Aorta (tissue), 5 donors: ENCODE measurements at regions not wholly inside any gene's neighbourhood (a gene's known extent, or its start where the extent isn't known, plus 50 kb on each side); places are given as distances from the start of the nearest gene placed in this dataset.
A peak's percentile ranks its signal among the peaks of the same experiment; 100 is the strongest.

ENCODE experiments used
- ATAC-seq: fragments of 200-7000 bp; cut with Tn5 transposase; one replicate; pipeline ENCODE4 v1.9.1; 2022; ENCODE audit warnings: moderate library complexity; ENCODE audit not compliant: low FRiP score
- DNase-seq, 2 donors: peaks; one replicate each; pipeline ENCODE4 v3.0.0-alpha.2; 2020
- H3K27ac ChIP-seq, 2 donors: one replicate each; pipeline ENCODE4 v1.5.1; 2013; ENCODE audit warnings: low read length in 2 of 2, mild to moderate bottlenecking in 2 of 2, moderate library complexity in 2 of 2, control low read depth in 1 of 2, inconsistent platforms in 1 of 2, low read depth in 1 of 2
- H3K27me3 ChIP-seq, 2 donors: one replicate each; pipeline ENCODE4 v1.6.1; 2013; ENCODE audit warnings: control low read depth in 1 of 2, low read length in 1 of 2, mild to moderate bottlenecking in 1 of 2, moderate library complexity in 1 of 2; ENCODE audit not compliant: insufficient read depth in 2 of 2, control insufficient read depth in 1 of 2
- H3K36me3 ChIP-seq, 2 donors: one replicate each; pipeline ENCODE4 v1.6.1; 2013; ENCODE audit warnings: control low read depth in 1 of 2, low read length in 1 of 2, mild to moderate bottlenecking in 1 of 2; ENCODE audit not compliant: insufficient read depth in 2 of 2, control insufficient read depth in 1 of 2
- H3K4me1 ChIP-seq, 2 donors: one replicate each; pipeline ENCODE4 v1.6.1; 2013; ENCODE audit warnings: low read length in 2 of 2, control low read depth in 1 of 2, mild to moderate bottlenecking in 1 of 2, moderate library complexity in 1 of 2; ENCODE audit not compliant: insufficient read depth in 2 of 2, control insufficient read depth in 1 of 2
- H3K4me3 ChIP-seq, 2 donors: one replicate each; pipeline ENCODE4 v1.5.1; 2013; ENCODE audit warnings: low read length in 2 of 2, control low read depth in 1 of 2, mild to moderate bottlenecking in 1 of 2
- H3K9me3 ChIP-seq: one replicate; pipeline ENCODE4 v1.6.1; 2013; ENCODE audit warnings: mild to moderate bottlenecking, low read length; ENCODE audit not compliant: control insufficient read depth
- WGBS, 2 donors: extraction: QIAGEN DNeasy Blood & Tissue Kit; methylation state at CpG; one replicate each; pipeline ENCODE4 v1.1.7; 2013; 5-methylcytosine and 5-hydroxymethylcytosine counted together
- intact Hi-C, 2 donors: fragments of 100-400 bp; cut with DNase I; formaldehyde crosslinking; loops; one replicate each; pipeline versions ENCODE4 v1.14.2 to v1.15.0; 2022
- donor health status: healthy with polysubstance abuse.
- donor health status: Bipolar disorder and iron deficiency.
- donor health status: DM: no; HTN: no; CAD: no.
- donor health status: DM: no; HTN: no; CAD: no.
- donor health status: DM: yes; HTN: yes; CAD: no.

- intact Hi-C loops = no loop called here
- DNase-seq (peak in 1 of 2 donors; percentile 86), ATAC-seq (no peak)
- Histone ChIP-seq H3K27ac (no peak overlapping the region), H3K4me1 (no peaks in the 10 kb centered on the region), H3K27me3 (no peaks in the 10 kb centered on the region), H3K9me3 (peaks cover 2% of the 10 kb centered on the region), H3K36me3 (no peaks in the 10 kb centered on the region), H3K4me3 (no peak overlapping the region)
- 82 to 84% methylated on average over 12 of the region's 12 CpGs for WGBS, 2 donors
Observed at GRCh38 chr6:6806844-6807518, 218.5 kb downstream of the LY86 start.

DNA sequence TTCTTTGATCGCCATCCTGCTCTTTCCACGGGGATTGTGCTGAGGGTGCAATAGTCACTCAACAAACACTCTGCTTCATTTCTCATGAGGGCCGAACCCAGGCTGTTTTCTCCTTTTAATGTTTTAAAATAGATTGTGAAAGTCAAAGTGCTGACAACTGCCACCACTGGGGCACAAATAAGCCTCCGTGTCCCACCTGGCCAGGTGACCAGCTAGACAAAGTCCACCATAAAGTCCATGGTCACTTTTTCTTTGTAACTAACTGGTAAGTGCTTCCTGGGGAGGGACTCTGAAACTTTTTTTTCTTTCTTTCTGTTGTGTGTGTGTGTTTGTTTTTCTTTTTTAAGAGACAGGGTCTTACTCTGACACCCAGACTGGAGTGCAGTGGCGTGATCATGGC, 219.8 kb downstream of the LY86 start:
- DNase-seq (no peak), ATAC-seq (no peak)
- WGBS, 2 donors = 82 to 87% methylated on average over 5 of the region's 5 CpGs
- H3K36me3 ChIP-seq = no peaks in the 10 kb centered on the region
- H3K27me3 ChIP-seq = no peaks in the 10 kb centered on the region
- intact Hi-C loops = no loop called here
- no peak overlapping the region for H3K4me3 ChIP-seq
- H3K27ac ChIP-seq = no peak overlapping the region
- H3K4me1 ChIP-seq = no peaks in the 10 kb centered on the region
- H3K9me3 ChIP-seq = peaks cover 2% of the 10 kb centered on the region

DNA sequence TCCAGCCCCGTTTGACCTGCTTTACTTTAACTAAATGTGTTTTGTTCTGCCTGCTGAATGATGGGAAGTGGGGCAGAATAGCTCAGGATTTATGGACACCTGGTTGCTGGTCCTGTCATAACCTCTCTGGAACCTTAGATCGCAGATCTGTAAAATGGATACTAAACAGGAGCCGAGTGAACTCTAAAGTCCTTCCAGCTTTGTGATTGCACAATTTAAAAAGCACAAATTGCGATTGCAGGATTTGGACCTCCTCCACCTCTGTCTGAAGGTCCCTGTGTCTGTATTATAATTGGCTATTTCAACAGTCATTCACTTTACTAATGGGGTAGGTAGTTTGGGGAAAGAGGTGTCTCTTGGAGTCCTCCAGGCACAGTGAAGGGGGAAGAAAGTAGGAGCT, 220.4 kb downstream of the LY86 start:
- DNase-seq (no peak), ATAC-seq (no peak)
- WGBS, 2 donors = 77 to 90% methylated on average over 4 of the region's 4 CpGs
- Histone ChIP-seq H3K27ac (no peak overlapping the region), H3K27me3 (no peaks in the 10 kb centered on the region), H3K36me3 (no peaks in the 10 kb centered on the region), H3K9me3 (peaks cover 2% of the 10 kb centered on the region), H3K4me3 (no peak overlapping the region), H3K4me1 (no peaks in the 10 kb centered on the region)
- intact Hi-C loops = no loop called here

GRCh38 chr6:6810727-6811126, 222.2 kb downstream of the LY86 start:
- H3K4me3 ChIP-seq = no peak overlapping the region
- no peaks in the 10 kb centered on the region for H3K36me3 ChIP-seq
- no peak overlapping the region for H3K27ac ChIP-seq
- H3K9me3 ChIP-seq = no peaks in the 10 kb centered on the region
- intact Hi-C loops = no loop called here
- DNase-seq = no peak
- H3K27me3 ChIP-seq = no peaks in the 10 kb centered on the region
- H3K4me1 ChIP-seq = no peaks in the 10 kb centered on the region
- 68 to 71% methylated on average over 6 of the region's 6 CpGs for WGBS, 2 donors
- no peak for ATAC-seq

DNA sequence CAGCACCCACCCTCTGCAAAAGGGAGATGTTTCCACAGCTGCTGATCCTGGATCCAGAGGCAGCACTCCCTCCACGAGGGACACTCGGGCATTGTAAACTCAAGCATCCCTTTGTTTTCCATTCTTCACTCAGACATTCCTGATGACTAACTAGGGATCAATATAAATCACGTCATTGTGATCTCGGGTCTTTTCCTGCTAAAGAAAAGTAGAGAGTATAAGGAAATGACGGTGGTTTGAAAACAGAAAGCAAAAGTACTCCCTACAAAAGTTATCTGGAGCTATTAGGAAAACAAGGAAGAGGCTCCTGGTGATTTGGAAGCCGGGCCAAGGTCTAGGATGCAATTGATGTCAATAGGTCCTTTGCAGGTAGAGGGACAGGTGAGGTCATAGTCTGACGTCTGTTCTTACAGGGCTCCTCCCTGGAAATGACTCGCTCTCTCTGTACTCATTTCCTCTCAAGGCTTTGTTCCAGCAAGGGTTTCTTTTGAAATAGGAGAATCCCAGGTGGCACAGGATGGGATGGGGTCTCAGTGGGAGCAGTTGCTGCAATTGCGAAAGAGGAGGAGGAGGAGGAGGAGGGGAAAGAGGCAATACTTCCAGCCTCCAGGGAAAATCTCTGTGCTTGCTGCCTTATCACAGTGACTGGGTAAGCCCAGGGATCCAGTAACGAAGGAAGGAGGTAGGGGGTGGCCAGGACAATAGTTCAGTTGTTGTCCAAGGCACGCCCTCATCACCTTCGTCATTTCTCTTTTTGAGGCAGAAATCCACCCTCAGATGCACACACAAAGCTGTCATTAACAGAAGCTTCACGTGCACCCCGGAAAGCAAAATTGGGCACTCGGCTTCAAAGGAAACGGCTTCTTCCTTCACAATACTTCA, 222.8 kb downstream of the LY86 start:
- no peak overlapping the region for H3K27ac ChIP-seq
- H3K9me3 ChIP-seq = no peaks in the 10 kb centered on the region
- no peaks in the 10 kb centered on the region for H3K36me3 ChIP-seq
- H3K27me3 ChIP-seq = no peaks in the 10 kb centered on the region
- ATAC-seq (peak; percentile 55), DNase-seq (no peak)
- 14 to 15% methylated on average over 16 of the region's 16 CpGs for WGBS, 2 donors
- intact Hi-C loops = no loop called here
- H3K4me3 ChIP-seq = no peak overlapping the region
- H3K4me1 ChIP-seq = no peaks in the 10 kb centered on the region

DNA sequence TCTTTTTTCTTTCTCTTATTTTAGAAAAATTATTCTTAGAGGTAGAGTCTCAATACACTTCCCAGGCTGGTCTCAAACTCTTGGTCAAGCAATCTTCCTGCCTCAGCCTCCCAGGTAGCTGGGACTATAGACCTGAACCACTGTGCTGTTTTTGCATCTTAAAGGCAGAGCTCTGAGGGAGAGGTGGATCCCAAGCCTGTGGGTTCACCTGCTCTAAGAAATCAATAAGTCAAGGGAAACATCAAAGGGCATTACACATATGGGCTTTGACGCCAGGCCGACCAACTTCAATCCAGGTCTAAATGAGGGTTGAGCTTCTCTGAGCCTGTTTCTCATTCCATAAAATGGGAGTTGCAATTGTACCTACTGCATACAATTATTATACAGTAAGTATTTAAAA, 223.9 kb downstream of the LY86 start:
- Histone ChIP-seq H3K4me1 (no peaks in the 10 kb centered on the region), H3K4me3 (no peak overlapping the region), H3K9me3 (no peaks in the 10 kb centered on the region), H3K27ac (no peak overlapping the region), H3K27me3 (no peaks in the 10 kb centered on the region), H3K36me3 (no peaks in the 10 kb centered on the region)
- ATAC-seq (no peak), DNase-seq (no peak)
- intact Hi-C loops = no loop called here
- WGBS, 2 donors = 92 to 96% methylated on average over 2 of the region's 2 CpGs

DNA sequence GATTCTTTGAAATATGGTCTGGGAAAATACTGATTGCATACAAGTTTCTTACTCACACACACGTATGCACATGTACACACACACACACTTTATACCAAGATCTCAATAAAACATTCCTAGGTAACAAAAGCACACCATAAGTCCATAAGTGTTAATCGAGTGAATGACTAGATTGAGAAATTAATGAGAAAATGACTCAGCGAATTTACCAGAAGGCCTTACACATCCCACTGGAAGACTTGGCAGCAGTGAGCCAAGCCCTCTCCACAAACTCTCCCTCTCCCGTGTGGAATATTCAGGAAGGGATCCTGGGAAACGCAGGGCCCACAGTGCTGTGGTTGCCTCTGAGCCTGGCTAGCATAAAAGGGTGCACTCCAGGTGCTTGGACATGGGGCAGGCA, 227.2 kb downstream of the LY86 start:
- ATAC-seq (no peak), DNase-seq (no peak)
- Histone ChIP-seq H3K4me3 (no peak overlapping the region), H3K36me3 (no peaks in the 10 kb centered on the region), H3K4me1 (no peaks in the 10 kb centered on the region), H3K27ac (no peak overlapping the region), H3K9me3 (no peaks in the 10 kb centered on the region), H3K27me3 (no peaks in the 10 kb centered on the region)
- intact Hi-C loops = no loop called here
- 80 to 81% methylated on average over 5 of the region's 5 CpGs for WGBS, 2 donors

- Histone ChIP-seq H3K9me3 (no peaks in the 10 kb centered on the region), H3K4me3 (no peak overlapping the region), H3K27me3 (no peaks in the 10 kb centered on the region), H3K36me3 (no peaks in the 10 kb centered on the region), H3K4me1 (no peaks in the 10 kb centered on the region), H3K27ac (no peak overlapping the region)
- WGBS, 2 donors = 95 to 98% methylated on average over 7 of the region's 7 CpGs
- DNase-seq = no peak
- intact Hi-C loops = no loop called here
- ATAC-seq = no peak
Observed at GRCh38 chr6:6816716-6817115, 228.2 kb downstream of the LY86 start.

- H3K4me3 ChIP-seq = no peak overlapping the region
- ATAC-seq (no peak), DNase-seq (no peak)
- 88 to 92% methylated on average over 10 of the region's 10 CpGs for WGBS, 2 donors
- H3K27me3 ChIP-seq = no peaks in the 10 kb centered on the region
- H3K9me3 ChIP-seq = no peaks in the 10 kb centered on the region
- H3K36me3 ChIP-seq = no peaks in the 10 kb centered on the region
- intact Hi-C loops = no loop called here
- H3K4me1 ChIP-seq = no peaks in the 10 kb centered on the region
- H3K27ac ChIP-seq = no peak overlapping the region
Observed at GRCh38 chr6:6818078-6818639, 229.6 kb downstream of the LY86 start.
